ENCODE measurements at regions not wholly inside any gene's neighbourhood (a gene's known extent, or its start where the extent isn't known, plus 50 kb on each side); places are given as distances from the start of the nearest gene placed in this dataset.

DNA sequence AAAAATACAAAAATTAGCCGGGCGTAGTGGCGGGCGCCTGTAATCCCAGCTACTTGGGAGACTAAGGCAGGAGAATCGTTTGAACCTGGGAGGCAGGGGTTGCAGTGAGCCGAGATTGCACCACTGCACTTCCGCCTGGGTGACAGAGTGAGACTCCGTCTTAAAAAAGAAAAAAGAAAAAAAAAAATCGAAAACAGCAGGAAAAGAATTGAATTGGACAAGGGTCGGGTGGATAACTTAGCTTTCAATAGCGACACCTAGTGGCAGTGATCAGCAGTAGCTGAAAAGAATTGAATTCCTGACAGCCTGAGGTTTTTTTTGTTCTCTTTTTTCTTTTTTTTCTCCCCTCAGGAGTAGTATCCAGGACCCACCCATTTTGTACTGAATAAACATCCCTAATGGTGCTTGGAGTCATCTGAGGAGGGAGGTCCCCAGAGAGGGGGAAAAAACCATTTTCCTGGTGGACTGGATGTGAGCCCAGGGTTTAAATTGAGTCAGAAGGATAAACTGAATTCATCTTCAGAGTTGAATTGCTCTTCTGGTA, 55.1 kb downstream of the CYCS start:
- no peaks in the 10 kb centered on the region for H3K27me3 Mint-ChIP-seq (ENCODE audit: insufficient read depth)
- no peaks in the 10 kb centered on the region for H3K36me3 Mint-ChIP-seq (ENCODE audit: low read depth)
- H3K4me3 Mint-ChIP-seq = peak overlapping the region; percentile 71
- DNase-seq = peak; percentile 74
- TF ChIP-seq, protein P1, sequence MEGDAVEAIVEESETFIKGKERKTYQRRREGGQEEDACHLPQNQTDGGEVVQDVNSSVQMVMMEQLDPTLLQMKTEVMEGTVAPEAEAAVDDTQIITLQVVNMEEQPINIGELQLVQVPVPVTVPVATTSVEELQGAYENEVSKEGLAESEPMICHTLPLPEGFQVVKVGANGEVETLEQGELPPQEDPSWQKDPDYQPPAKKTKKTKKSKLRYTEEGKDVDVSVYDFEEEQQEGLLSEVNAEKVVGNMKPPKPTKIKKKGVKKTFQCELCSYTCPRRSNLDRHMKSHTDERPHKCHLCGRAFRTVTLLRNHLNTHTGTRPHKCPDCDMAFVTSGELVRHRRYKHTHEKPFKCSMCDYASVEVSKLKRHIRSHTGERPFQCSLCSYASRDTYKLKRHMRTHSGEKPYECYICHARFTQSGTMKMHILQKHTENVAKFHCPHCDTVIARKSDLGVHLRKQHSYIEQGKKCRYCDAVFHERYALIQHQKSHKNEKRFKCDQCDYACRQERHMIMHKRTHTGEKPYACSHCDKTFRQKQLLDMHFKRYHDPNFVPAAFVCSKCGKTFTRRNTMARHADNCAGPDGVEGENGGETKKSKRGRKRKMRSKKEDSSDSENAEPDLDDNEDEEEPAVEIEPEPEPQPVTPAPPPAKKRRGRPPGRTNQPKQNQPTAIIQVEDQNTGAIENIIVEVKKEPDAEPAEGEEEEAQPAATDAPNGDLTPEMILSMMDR (IDR thresholded peaks at IDR 0.05) = peak; percentile 98
- peaks cover 43% of the 10 kb centered on the region for H3K4me1 Mint-ChIP-seq (ENCODE audit: low read depth)
- no peaks in the 10 kb centered on the region for H3K9me3 Mint-ChIP-seq
- H3K27ac Mint-ChIP-seq = peak overlapping the region; percentile 56; the same call in 1 of the 2 replicates

- Mint-ChIP-seq H3K27me3 (ENCODE audit: insufficient read depth) (no peaks in the 10 kb centered on the region), H3K4me3 (peak overlapping the region; percentile 71), H3K9me3 (no peaks in the 10 kb centered on the region), H3K27ac (peak overlapping the region; percentile 22; the same call in 1 of the 2 replicates), H3K4me1 (ENCODE audit: low read depth) (peaks cover 46% of the 10 kb centered on the region), H3K36me3 (ENCODE audit: low read depth) (no peaks in the 10 kb centered on the region)
- no peak for DNase-seq
- TF ChIP-seq, protein P1 (IDR thresholded peaks at IDR 0.05) = no peak
These were observed 56.4 kb downstream of the CYCS start for GRCh38 chr7:25068502-25069213.

- DNase-seq = no peak
- H3K9me3 Mint-ChIP-seq = no peaks in the 10 kb centered on the region
- H3K27ac Mint-ChIP-seq = no peak overlapping the region
- H3K4me1 Mint-ChIP-seq (ENCODE audit: low read depth) = peaks cover 38% of the 10 kb centered on the region
- TF ChIP-seq, protein P1 (IDR thresholded peaks at IDR 0.05) = no peak
- H3K27me3 Mint-ChIP-seq (ENCODE audit: insufficient read depth) = no peaks in the 10 kb centered on the region
- no peak overlapping the region for H3K4me3 Mint-ChIP-seq
- H3K36me3 Mint-ChIP-seq (ENCODE audit: low read depth) = no peaks in the 10 kb centered on the region
These were observed 57.1 kb downstream of the CYCS start for GRCh38 chr7:25067726-25068501.

- TF ChIP-seq, protein P1 (IDR thresholded peaks at IDR 0.05) = no peak
- H3K9me3 Mint-ChIP-seq = no peaks in the 10 kb centered on the region
- no peak overlapping the region for H3K4me3 Mint-ChIP-seq
- no peak for DNase-seq
- H3K36me3 Mint-ChIP-seq (ENCODE audit: low read depth) = no peaks in the 10 kb centered on the region
- peaks cover 36% of the 10 kb centered on the region for H3K4me1 Mint-ChIP-seq (ENCODE audit: low read depth)
- no peaks in the 10 kb centered on the region for H3K27me3 Mint-ChIP-seq (ENCODE audit: insufficient read depth)
- no peak overlapping the region for H3K27ac Mint-ChIP-seq
These were observed 58.8 kb downstream of the CYCS start for GRCh38 chr7:25066253-25066652.

DNA sequence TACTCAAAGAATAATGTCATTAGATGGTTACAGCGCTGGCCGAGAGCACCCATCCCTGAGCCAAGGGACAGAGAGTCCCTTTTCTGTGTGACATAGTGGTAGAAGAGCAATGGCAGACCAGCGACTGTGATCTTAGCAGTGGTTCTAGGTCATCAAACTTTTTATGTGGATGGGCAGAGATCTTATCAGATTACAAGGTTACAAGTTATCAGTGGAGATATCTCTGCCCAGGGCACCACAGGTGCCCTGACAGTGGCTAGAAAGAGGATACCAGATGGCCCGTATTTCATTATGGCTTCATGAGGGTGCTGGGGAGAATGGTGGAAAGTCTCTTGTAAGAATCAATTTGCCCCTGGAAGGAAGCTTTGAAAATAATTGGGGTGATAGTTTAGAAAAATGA, 62.7 kb downstream of the CYCS start:
- Mint-ChIP-seq H3K36me3 (ENCODE audit: low read depth) (no peaks in the 10 kb centered on the region), H3K4me3 (no peak overlapping the region), H3K9me3 (no peaks in the 10 kb centered on the region), H3K4me1 (ENCODE audit: low read depth) (peaks cover 13% of the 10 kb centered on the region), H3K27me3 (ENCODE audit: insufficient read depth) (peaks cover 4% of the 10 kb centered on the region; the same call in 1 of the 2 replicates), H3K27ac (no peak overlapping the region)
- TF ChIP-seq, protein P1 (IDR thresholded peaks at IDR 0.05) = no peak
- no peak for DNase-seq

Measured in HFFc6 (cell line).